IMR-90 (cell line): ENCODE measurements at regions not wholly inside any gene's neighbourhood (a gene's known extent, or its start where the extent isn't known, plus 50 kb on each side); places are given as distances from the start of the nearest gene placed in this dataset.

Source experiments
- ATAC-seq: fragments of 200-7000 bp; cut with Tn5 transposase; 2 replicates; pipeline ENCODE4 v1.9.1; 2020; ENCODE audit warnings: low read depth, mild to moderate bottlenecking, moderate library complexity
- BruUV-seq: library from RNA; stranded (reverse); fragments of 400-500 nt; replicated peaks from 2 replicates; lab custom pipeline; 2021; lab: Mats Ljungman, UMichigan
- CTCF ChIA-PET: fragments of 300-600 bp; formaldehyde crosslinking; extraction: SDS; loops from one replicate; lab custom pipeline; 2021; ENCODE audit warnings: antibody characterized with exemption; lab: Yijun Ruan, JAX
- POLR2A ChIA-PET: fragments of 300-600 bp; sonication (Branson Sonifier 250); formaldehyde crosslinking; loops from one replicate; lab custom pipeline; 2022; ENCODE audit warnings: antibody characterized with exemption; ENCODE audit not compliant: unreplicated experiment; lab: Charles Lee
- DNase-seq: peaks from one replicate; pipeline ENCODE4 v3.0.0; 2013
- H2AFZ ChIP-seq: replicated peaks from 2 replicates; pipeline ENCODE3; 2013; ENCODE audit warnings: low read length, mild to moderate bottlenecking; ENCODE audit not compliant: poor library complexity
- H2AK5ac ChIP-seq: 2 replicates; pipeline ENCODE4 v1.6.1; 2013; ENCODE audit warnings: low read depth, low read length, inconsistent platforms
- H2AK9ac ChIP-seq: replicated peaks from 2 replicates; pipeline ENCODE3; 2013; ENCODE audit warnings: mild to moderate bottlenecking, low read depth, low read length, moderate library complexity; ENCODE audit not compliant: poor library complexity
- H2BK120ac ChIP-seq: 2 replicates; pipeline ENCODE4 v1.6.1; 2013; ENCODE audit warnings: low read depth, low read length, inconsistent platforms
- H2BK15ac ChIP-seq: 3 replicates; pipeline ENCODE4 v1.6.1; 2013; ENCODE audit warnings: low read depth, low read length, inconsistent platforms
- H2BK20ac ChIP-seq: 2 replicates; pipeline ENCODE4 v1.6.1; 2013; ENCODE audit warnings: low read depth, mild to moderate bottlenecking, inconsistent platforms, low read length, moderate library complexity
- H2BK5ac ChIP-seq: 2 replicates; pipeline ENCODE4 v1.6.1; 2013; ENCODE audit warnings: mild to moderate bottlenecking, low read depth, low read length, inconsistent platforms; ENCODE audit not compliant: poor library complexity, severe bottlenecking
- H3K14ac ChIP-seq: replicated peaks from 2 replicates; pipeline ENCODE4 v1.6.1; 2013; ENCODE audit warnings: low read depth, low read length, inconsistent platforms
- H3K18ac ChIP-seq: 2 replicates; pipeline ENCODE4 v1.6.1; 2013; ENCODE audit warnings: low read depth, low read length, control low read depth
- H3K23ac ChIP-seq: 2 replicates; pipeline ENCODE4 v1.6.1; 2013; ENCODE audit warnings: low read depth, low read length, inconsistent platforms
- H3K27ac ChIP-seq: 2 replicates; pipeline ENCODE4 v1.5.1; 2013; ENCODE audit warnings: mild to moderate bottlenecking, control low read depth, low read length; ENCODE audit not compliant: insufficient read depth
- H3K27me3 ChIP-seq: 2 replicates; pipeline ENCODE4 v1.6.1; 2013; ENCODE audit warnings: low read length; ENCODE audit not compliant: control insufficient read depth, insufficient read depth
- H3K36me3 ChIP-seq: 2 replicates; pipeline ENCODE4 v1.6.1; 2013; ENCODE audit warnings: low read length, mixed read lengths; ENCODE audit not compliant: control insufficient read depth, insufficient read depth
- H3K4ac ChIP-seq: 2 replicates; pipeline ENCODE4 v1.6.1; 2013; ENCODE audit warnings: low read depth, low read length, inconsistent platforms
- H3K4me1 ChIP-seq: 2 replicates; pipeline ENCODE4 v1.6.1; 2013; ENCODE audit warnings: low read length, mixed read lengths; ENCODE audit not compliant: control insufficient read depth, insufficient read depth
- H3K4me2 ChIP-seq: 2 replicates; pipeline ENCODE4 v1.6.1; 2013; ENCODE audit warnings: low read depth, mild to moderate bottlenecking, control low read depth, low read length, moderate library complexity
- H3K4me3 ChIP-seq: 2 replicates; pipeline ENCODE4 v1.5.1; 2013; ENCODE audit warnings: low read depth, mild to moderate bottlenecking, control low read depth, low read length, moderate library complexity; ENCODE audit not compliant: insufficient read depth
- H3K56ac ChIP-seq: 2 replicates; pipeline ENCODE4 v1.6.1; 2013; ENCODE audit warnings: low read length, inconsistent platforms; ENCODE audit not compliant: insufficient read depth; ENCODE audit errors: extremely low read depth
- H3K79me1 ChIP-seq, 2 experiments: 2 replicates each; pipeline ENCODE4 v1.6.1; 2013; ENCODE audit warnings: low read length in 2 of 2, inconsistent platforms in 1 of 2, low read depth in 1 of 2
- H3K9ac ChIP-seq: 2 replicates; pipeline ENCODE4 v1.6.1; 2013; ENCODE audit warnings: low read depth, low read length, control low read depth
- H3K9me1 ChIP-seq: 2 replicates; pipeline ENCODE4 v1.6.1; 2013; ENCODE audit warnings: low read length, inconsistent platforms; ENCODE audit not compliant: insufficient read depth
- H3K9me3 ChIP-seq: 2 replicates; pipeline ENCODE4 v1.6.1; 2013; ENCODE audit warnings: low read length; ENCODE audit not compliant: control insufficient read depth, insufficient read depth
- H4K20me1 ChIP-seq: 2 replicates; pipeline ENCODE4 v1.6.1; 2013; ENCODE audit warnings: low read length, inconsistent platforms; ENCODE audit not compliant: insufficient read depth
- H4K5ac ChIP-seq: 2 replicates; pipeline ENCODE4 v1.6.1; 2013; ENCODE audit warnings: mild to moderate bottlenecking, low read depth, low read length, control low read depth
- H4K8ac ChIP-seq, 2 experiments: 2 replicates each; pipeline ENCODE4 v1.6.1; 2013; ENCODE audit warnings: low read depth in 2 of 2, low read length in 2 of 2, control low read depth in 1 of 2, inconsistent platforms in 1 of 2
- H4K91ac ChIP-seq: 2 replicates; pipeline ENCODE4 v1.6.1; 2013; ENCODE audit warnings: low read depth, low read length, inconsistent platforms; ENCODE audit not compliant: insufficient read depth
- BHLHE40 ChIP-seq: fragments of 150-350 bp; IDR thresholded peaks from 2 replicates; pipeline ENCODE4 v1.6.1; 2016; ENCODE audit warnings: mild to moderate bottlenecking, low read depth, low read length
- WGBS, 2 experiments: methylation state at CpG; one replicate each; pipeline versions ENCODE4 v1.1.5 to v1.1.7; 2013; ENCODE audit warnings: missing lambda C conversion rate in 2 of 2; ENCODE audit not compliant: insufficient read length in 1 of 2; ENCODE audit errors: extremely low coverage in 2 of 2; 5-methylcytosine and 5-hydroxymethylcytosine counted together
- dilution Hi-C: fragments of 300-500 bp; cut with HindIII; formaldehyde crosslinking; loops from one replicate; pipeline ENCODE4 v1.14.3; 2018; ENCODE audit warnings: low sequenced_read_pairs; ENCODE audit not compliant: unreplicated experiment
- in situ Hi-C: fragments of 300-500 bp; cut with MboI; formaldehyde crosslinking; loops from 3 replicates; pipeline ENCODE4 v1.14.3; 2019; ENCODE audit warnings: low sequenced_read_pairs, inconsistent platforms, mixed read lengths
- intact Hi-C: fragments of 100-400 bp; cut with micrococcal nuclease; formaldehyde crosslinking; loops from 2 replicates; pipeline ENCODE4 v1.10.0; 2022

- Histone ChIP-seq H4K5ac (no peak overlapping the region), H3K27ac (no peak overlapping the region), H2AK5ac (no peak overlapping the region), H2BK5ac (no peak overlapping the region), H2AFZ (no peak overlapping the region), H3K9me3 (no peaks in the 10 kb centered on the region), H3K36me3 (no peaks in the 10 kb centered on the region), H4K8ac (no peak overlapping the region), H3K9me1 (no peaks in the 10 kb centered on the region), H3K4me3 (no peak overlapping the region), H3K79me1 (no peaks in the 10 kb centered on the region), H3K27me3 (no peaks in the 10 kb centered on the region), H3K4ac (no peak overlapping the region), H2BK15ac (no peak overlapping the region), H3K9ac (no peak overlapping the region), H2BK120ac (no peak overlapping the region), H4K20me1 (no peaks in the 10 kb centered on the region), H4K91ac (no peak overlapping the region), H2AK9ac (no peak overlapping the region), H2BK20ac (no peak overlapping the region), H3K56ac (no peak overlapping the region), H3K4me2 (no peak overlapping the region), H3K23ac (no peak overlapping the region), H3K14ac (no peak overlapping the region), H3K4me1 (no peaks in the 10 kb centered on the region), H3K18ac (no peak overlapping the region)
- dilution Hi-C loops: no loop called here
- no peak for DNase-seq
- no peak for TF ChIP-seq BHLHE40
- CTCF ChIA-PET: no interaction called here
- intact Hi-C loops: no loop called here
- in situ Hi-C loops: no loop called here
- POLR2A ChIA-PET: no interaction called here
- 31% methylated on average over 2 of the region's 2 CpGs; no CpG with 5 or more reads in 1 of the 2 experiments for WGBS, 2 experiments
- no peak for ATAC-seq
- no TSS peak for BruUV-seq
These were observed 149.8 kb upstream of the ROBO1 start for GRCh38 chr3:79917561-79917960.
